ENCODE measurements at regions not wholly inside any gene's neighbourhood (a gene's known extent, or its start where the extent isn't known, plus 50 kb on each side); places are given as distances from the start of the nearest gene placed in this dataset.

DNA sequence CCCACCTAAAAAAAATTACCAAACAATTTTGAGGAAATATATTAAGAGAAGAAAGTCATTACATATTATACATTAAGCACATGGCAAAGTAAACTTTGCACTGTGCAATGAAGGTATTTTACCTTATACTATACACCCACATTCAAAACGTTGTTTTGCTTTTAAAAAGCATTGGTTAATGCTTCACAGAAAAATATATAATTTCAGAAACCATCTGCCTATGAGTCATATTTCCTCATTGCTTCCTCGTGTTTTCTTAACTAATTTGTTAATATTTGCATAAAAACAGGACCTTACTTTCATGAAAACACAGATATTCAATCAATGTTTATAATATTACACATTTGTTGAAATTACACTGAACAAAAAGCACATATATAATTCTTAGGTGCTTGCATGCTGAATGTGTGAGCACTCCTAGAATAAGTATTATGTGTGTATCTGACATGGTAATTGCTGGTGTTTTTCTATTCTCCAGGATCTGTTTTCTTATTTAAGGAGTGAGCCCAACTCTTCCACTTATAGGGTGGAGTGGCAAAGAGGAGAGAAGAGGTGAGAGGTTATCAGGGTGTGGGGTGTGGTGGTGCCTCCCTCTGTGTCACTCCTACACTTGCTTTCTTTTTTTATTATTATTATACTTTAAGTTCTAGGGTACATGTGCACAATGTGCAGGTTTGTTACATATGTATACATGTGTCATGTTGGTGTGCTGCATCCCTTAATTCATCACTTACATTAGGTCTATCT, 95.1 kb upstream of the IQCM start:
- TF ChIP-seq EZH2phosphoT487 (IDR thresholded peaks at IDR 0.05; ENCODE audit: unreplicated experiment) (no peak), POLR2AphosphoS5 (IDR thresholded peaks at IDR 0.05; ENCODE audit: low read depth) (no peak)
- TF ChIP-seq, protein P1, sequence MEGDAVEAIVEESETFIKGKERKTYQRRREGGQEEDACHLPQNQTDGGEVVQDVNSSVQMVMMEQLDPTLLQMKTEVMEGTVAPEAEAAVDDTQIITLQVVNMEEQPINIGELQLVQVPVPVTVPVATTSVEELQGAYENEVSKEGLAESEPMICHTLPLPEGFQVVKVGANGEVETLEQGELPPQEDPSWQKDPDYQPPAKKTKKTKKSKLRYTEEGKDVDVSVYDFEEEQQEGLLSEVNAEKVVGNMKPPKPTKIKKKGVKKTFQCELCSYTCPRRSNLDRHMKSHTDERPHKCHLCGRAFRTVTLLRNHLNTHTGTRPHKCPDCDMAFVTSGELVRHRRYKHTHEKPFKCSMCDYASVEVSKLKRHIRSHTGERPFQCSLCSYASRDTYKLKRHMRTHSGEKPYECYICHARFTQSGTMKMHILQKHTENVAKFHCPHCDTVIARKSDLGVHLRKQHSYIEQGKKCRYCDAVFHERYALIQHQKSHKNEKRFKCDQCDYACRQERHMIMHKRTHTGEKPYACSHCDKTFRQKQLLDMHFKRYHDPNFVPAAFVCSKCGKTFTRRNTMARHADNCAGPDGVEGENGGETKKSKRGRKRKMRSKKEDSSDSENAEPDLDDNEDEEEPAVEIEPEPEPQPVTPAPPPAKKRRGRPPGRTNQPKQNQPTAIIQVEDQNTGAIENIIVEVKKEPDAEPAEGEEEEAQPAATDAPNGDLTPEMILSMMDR (conservative IDR thresholded peaks at IDR 0.05; ENCODE audit: low read depth in 2 of 2), result no peak
